Gastrocnemius medialis (tissue), 4 donors: ENCODE measurements at regions not wholly inside any gene's neighbourhood (a gene's known extent, or its start where the extent isn't known, plus 50 kb on each side); places are given as distances from the start of the nearest gene placed in this dataset.

ENCODE experiments used
- CTCF ChIP-seq, 5 experiments: fragments of 450-650 bp in 3 of 5; fragments of 200-600 bp in 2 of 5; sonication (generic) in 2 of 5; IDR thresholded peaks in 4 of 5; conservative IDR thresholded peaks in 1 of 5; 1 replicate in 4 of 5; 2 replicates in 1 of 5; pipeline ENCODE4 v1.5.1; 2016 to 2019; ENCODE audit warnings: antibody characterized with exemption in 5 of 5, mild to moderate bottlenecking in 3 of 5, moderate library complexity in 3 of 5
- POLR2A ChIP-seq, 2 donors: fragments of 450-650 bp; IDR thresholded peaks; one replicate each; pipeline ENCODE4 v1.6.1; 2017; ENCODE audit warnings: antibody characterized with exemption in 2 of 2, mild to moderate bottlenecking in 2 of 2, moderate library complexity in 2 of 2

- TF ChIP-seq CTCF (IDR thresholded peaks at IDR 0.05 in 4 of 5, conservative IDR thresholded peaks at IDR 0.05 in 1 of 5) (no peak), POLR2A (IDR thresholded peaks at IDR 0.05) (no peak)
Observed at GRCh38 chr3:124320976-124321375, 329.1 kb upstream of the ROPN1 start.
